Prostate gland (tissue), 2 donors: ENCODE measurements at regions not wholly inside any gene's neighbourhood (a gene's known extent, or its start where the extent isn't known, plus 50 kb on each side); places are given as distances from the start of the nearest gene placed in this dataset.

Experiments
- CTCF ChIP-seq, 4 experiments: fragments of 200-600 bp in 2 of 4; fragments of 450-650 bp in 2 of 4; sonication (generic) in 2 of 4; IDR thresholded peaks; 1 replicate in 3 of 4; 2 replicates in 1 of 4; pipeline ENCODE4 v1.5.1; 2016 to 2019; ENCODE audit warnings: antibody characterized with exemption in 4 of 4, mild to moderate bottlenecking in 2 of 4, moderate library complexity in 2 of 4
- POLR2A ChIP-seq: fragments of 450-650 bp; IDR thresholded peaks from one replicate; pipeline ENCODE4 v1.6.1; 2016; ENCODE audit warnings: antibody characterized with exemption, mild to moderate bottlenecking

GRCh38 chr6:121000381-121000780, 333.9 kb downstream of the TBC1D32 start:
- TF ChIP-seq POLR2A (no peak), CTCF (IDR thresholded peaks at IDR 0.05) (no peak)
